ENCODE measurements at regions not wholly inside any gene's neighbourhood (a gene's known extent, or its start where the extent isn't known, plus 50 kb on each side); places are given as distances from the start of the nearest gene placed in this dataset.

DNA sequence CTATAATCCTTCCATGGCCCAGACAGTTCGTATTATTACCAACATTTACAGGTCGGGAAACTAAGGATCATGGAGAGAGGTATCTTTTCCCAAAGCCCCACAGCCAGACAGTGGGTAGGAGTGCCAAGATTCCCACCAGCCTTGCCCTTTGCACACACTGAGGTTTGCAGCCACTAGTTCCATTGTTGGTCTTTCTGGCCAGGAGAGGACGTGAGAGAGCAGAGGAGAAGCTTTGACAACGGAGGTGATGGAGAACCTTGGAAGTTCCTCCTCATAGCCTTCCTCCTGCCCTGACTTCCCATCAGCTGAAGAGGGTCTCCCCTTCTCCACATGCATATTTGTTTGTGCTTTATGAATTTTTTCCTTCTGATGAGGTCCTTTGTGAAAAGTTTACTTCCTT, 50.5 kb upstream of the PLCL2 start:
- ATAC-seq, result no peak

DNA sequence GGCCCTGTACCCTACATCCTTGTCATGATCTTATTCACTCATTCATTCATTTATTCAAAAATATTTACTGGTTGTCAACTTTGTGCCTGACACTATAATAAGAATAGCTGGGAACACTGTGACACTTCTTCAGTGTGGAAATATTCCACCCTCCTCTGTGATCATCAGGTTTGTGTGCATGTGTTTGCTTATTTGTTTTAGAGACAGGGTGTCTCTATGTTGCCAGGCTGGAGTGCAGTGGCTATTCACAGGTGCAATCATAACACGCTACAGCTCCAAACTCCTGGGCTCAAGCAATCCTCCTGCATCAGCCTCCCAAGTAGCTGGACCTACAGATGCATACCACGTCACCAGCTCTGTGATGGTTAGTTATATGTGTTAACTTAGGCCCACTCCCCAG, 50.0 kb upstream of the PLCL2 start:
- Histone ChIP-seq H3K4me3 (no peak overlapping the region), H3K27ac (no peak overlapping the region), H3K4me1 (no peaks in the 10 kb centered on the region), H3K27me3 (ENCODE audit: low read depth) (no peaks in the 10 kb centered on the region), H3K9me3 (no peaks in the 10 kb centered on the region), H3K36me3 (no peaks in the 10 kb centered on the region)
- DNase-seq, result no peak
- TF ChIP-seq, protein P1, sequence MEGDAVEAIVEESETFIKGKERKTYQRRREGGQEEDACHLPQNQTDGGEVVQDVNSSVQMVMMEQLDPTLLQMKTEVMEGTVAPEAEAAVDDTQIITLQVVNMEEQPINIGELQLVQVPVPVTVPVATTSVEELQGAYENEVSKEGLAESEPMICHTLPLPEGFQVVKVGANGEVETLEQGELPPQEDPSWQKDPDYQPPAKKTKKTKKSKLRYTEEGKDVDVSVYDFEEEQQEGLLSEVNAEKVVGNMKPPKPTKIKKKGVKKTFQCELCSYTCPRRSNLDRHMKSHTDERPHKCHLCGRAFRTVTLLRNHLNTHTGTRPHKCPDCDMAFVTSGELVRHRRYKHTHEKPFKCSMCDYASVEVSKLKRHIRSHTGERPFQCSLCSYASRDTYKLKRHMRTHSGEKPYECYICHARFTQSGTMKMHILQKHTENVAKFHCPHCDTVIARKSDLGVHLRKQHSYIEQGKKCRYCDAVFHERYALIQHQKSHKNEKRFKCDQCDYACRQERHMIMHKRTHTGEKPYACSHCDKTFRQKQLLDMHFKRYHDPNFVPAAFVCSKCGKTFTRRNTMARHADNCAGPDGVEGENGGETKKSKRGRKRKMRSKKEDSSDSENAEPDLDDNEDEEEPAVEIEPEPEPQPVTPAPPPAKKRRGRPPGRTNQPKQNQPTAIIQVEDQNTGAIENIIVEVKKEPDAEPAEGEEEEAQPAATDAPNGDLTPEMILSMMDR (IDR thresholded peaks at IDR 0.05), result no peak
- no peak for ATAC-seq
- intact Hi-C loops (cut with DNase I), result no loop called here

More for the DNA sequence above, 50.5 kb upstream of the PLCL2 start:
- TF ChIP-seq, protein P1 (IDR thresholded peaks at IDR 0.05), result no peak
- intact Hi-C loops (cut with DNase I), result no loop called here
- Histone ChIP-seq H3K4me1 (no peaks in the 10 kb centered on the region), H3K9me3 (no peaks in the 10 kb centered on the region), H3K27ac (no peak overlapping the region), H3K27me3 (ENCODE audit: low read depth) (no peaks in the 10 kb centered on the region), H3K36me3 (no peaks in the 10 kb centered on the region), H3K4me3 (no peak overlapping the region)
- DNase-seq, result no peak

Data from lower lobe of right lung (tissue), 2 donors.